ENCODE measurements at regions not wholly inside any gene's neighbourhood (a gene's known extent, or its start where the extent isn't known, plus 50 kb on each side); places are given as distances from the start of the nearest gene placed in this dataset.

GRCh38 chr12:127419111-127419510 lies 847.9 kb upstream of the TMEM132C start:
- no peak for DNase-seq

- DNase-seq: no peak
Observed at GRCh38 chr12:127421614-127422013, 845.4 kb upstream of the TMEM132C start.

- no peak for DNase-seq
Observed at GRCh38 chr12:127422935-127423566, 843.9 kb upstream of the TMEM132C start.

- DNase-seq: no peak
Observed at GRCh38 chr12:127425474-127425873, 841.5 kb upstream of the TMEM132C start.

GRCh38 chr12:127428420-127428819 lies 838.5 kb upstream of the TMEM132C start:
- DNase-seq: no peak

- no peak for DNase-seq
Observed at GRCh38 chr12:127429551-127430285, 837.3 kb upstream of the TMEM132C start.

GRCh38 chr12:127430401-127430800 lies 836.6 kb upstream of the TMEM132C start:
- DNase-seq: no peak

- no peak for DNase-seq
Observed at GRCh38 chr12:127431177-127431576, 835.8 kb upstream of the TMEM132C start.

- no peak for DNase-seq
Observed at GRCh38 chr12:127431594-127431993, 835.4 kb upstream of the TMEM132C start.

GRCh38 chr12:127435439-127435838 lies 831.5 kb upstream of the TMEM132C start:
- DNase-seq: no peak

- DNase-seq: no peak
Observed at GRCh38 chr12:127438512-127439244, 828.3 kb upstream of the TMEM132C start.

GRCh38 chr12:127445581-127446139 lies 821.3 kb upstream of the TMEM132C start:
- DNase-seq: no peak

GRCh38 chr12:127448906-127449305 lies 818.1 kb upstream of the TMEM132C start:
- DNase-seq: no peak

GRCh38 chr12:127450826-127451225 lies 816.1 kb upstream of the TMEM132C start:
- no peak for DNase-seq

- DNase-seq: peak; percentile 15
Observed at GRCh38 chr12:127455347-127456265, 811.4 kb upstream of the TMEM132C start.

GRCh38 chr12:127457726-127458125 lies 809.2 kb upstream of the TMEM132C start:
- no peak for DNase-seq

GRCh38 chr12:127459166-127459565 lies 807.8 kb upstream of the TMEM132C start:
- no peak for DNase-seq

GRCh38 chr12:127459687-127460086 lies 807.3 kb upstream of the TMEM132C start:
- DNase-seq: no peak

- no peak for DNase-seq
Observed at GRCh38 chr12:127463237-127463636, 803.7 kb upstream of the TMEM132C start.

- DNase-seq: no peak
Observed at GRCh38 chr12:127469331-127469730, 797.6 kb upstream of the TMEM132C start.

GRCh38 chr12:127473766-127474165 lies 793.2 kb upstream of the TMEM132C start:
- DNase-seq: no peak

GRCh38 chr12:127479256-127479655 lies 787.7 kb upstream of the TMEM132C start:
- DNase-seq: no peak

Data from DMS79 (cell line).